ENCODE measurements at regions not wholly inside any gene's neighbourhood (a gene's known extent, or its start where the extent isn't known, plus 50 kb on each side); places are given as distances from the start of the nearest gene placed in this dataset.
"Not testable (repeated sequence)": the region's sequence is repeated elsewhere in the genome, so short reads cannot be mapped to it uniquely, and the experiment has no call there.

DNA sequence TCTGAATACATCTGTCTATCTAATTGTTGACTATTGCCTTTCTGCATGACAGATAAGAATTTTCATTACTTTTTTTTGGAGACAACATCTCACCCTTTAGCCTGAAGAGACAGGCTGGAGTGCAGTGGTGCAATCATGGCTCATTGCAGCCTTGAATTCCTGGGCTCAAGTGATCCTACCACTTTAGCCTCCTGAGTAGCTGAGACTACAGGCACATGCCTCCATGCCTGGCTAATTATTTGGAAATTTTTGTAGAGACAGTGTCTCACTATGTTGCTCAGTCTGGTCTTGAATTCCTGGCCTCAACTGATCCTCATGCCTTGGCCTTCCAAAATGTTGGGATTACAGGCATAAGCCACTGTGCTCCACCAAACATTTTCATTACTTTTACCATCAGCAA lies 99.8 kb upstream of the ELAC2 start:
- H3K4me1 Mint-ChIP-seq, result no peaks in the 10 kb centered on the region
- peaks cover 0 to 4% (median 3%) of the 10 kb centered on the region in 7 donors for H3K9me3 Mint-ChIP-seq
- peaks cover 9 to 12% (median 10%) of the 10 kb centered on the region in 3 donors for H3K27me3 Mint-ChIP-seq
- ATAC-seq (ENCODE audit: low read depth in 2 of 2) (no peak), DNase-seq (no peak)
- H3K36me3 Mint-ChIP-seq, result no peaks in the 10 kb centered on the region
- H3K4me3 Mint-ChIP-seq, result no peak overlapping the region
- H3K27ac Mint-ChIP-seq, result no peak overlapping the region

DNA sequence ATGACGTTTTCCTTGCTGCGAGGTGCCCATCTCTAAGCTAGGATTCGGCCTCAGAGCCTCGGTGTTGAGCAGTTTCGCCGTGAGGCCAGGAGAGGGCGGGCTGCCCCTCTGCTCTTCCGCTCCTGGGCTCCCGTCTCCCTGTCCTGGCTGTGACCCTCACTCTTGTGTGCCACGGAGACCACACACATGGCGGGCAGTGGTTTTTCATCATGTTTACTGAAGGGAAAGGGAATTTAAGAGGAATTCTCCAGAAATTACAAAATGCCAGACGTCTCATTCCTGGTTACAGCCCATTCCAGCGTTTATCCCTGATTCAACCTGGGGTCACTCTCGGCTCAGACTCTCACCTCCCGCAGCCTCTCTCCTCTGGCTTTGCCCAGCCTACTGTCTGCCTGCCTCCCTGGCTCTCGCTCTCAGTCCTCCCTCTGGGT lies 96.8 kb upstream of the ELAC2 start:
- no peak for ATAC-seq (ENCODE audit: low read depth in 2 of 2)

DNA sequence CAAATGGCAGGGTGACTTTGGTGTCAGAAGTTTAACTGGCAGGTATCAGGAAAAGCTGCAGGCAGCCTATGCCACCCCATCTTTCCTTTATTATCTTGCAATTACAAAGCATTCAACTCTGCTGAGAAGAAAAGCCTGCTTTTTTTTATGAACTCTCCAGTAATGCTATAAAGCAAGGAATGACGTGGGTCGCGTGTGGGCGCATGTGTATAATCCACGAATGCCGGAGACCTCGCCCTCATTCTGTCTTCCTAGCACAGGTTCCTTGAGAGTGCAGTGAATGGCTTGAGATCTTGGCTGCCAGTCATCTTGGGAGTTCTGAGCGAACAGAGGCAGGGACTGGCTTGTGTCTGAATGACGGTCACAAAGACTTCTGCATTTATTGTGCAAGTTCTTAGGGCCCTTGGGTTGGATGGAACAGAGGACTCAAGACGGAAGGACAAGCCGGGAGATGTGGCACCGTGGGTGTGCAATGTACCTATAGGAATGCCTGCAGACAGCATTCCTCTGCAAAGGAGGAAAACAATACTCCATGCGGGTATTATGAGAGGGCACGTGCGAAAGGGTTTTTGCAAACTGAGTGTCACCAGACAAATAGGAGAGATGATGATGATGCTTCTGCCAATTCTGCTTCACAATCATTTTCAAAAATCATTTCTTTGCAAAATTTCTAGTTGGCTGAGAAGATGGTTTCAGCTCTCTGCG lies 96.1 kb upstream of the ELAC2 start:
- Mint-ChIP-seq H3K36me3 (no peaks in the 10 kb centered on the region), H3K4me3 (peak overlapping the region in 1 of 8 donors; percentile 25), H3K4me1 (no peaks in the 10 kb centered on the region), H3K9me3 (peaks cover 0 to 3% (median 0%) of the 10 kb centered on the region in 7 donors), H3K27ac (peak overlapping the region in 1 of 6 donors; percentile 47), H3K27me3 (peaks cover 12 to 14% (median 13%) of the 10 kb centered on the region in 3 donors)
- ATAC-seq (ENCODE audit: low read depth in 2 of 2), result no peak
- no peak for DNase-seq

More for the DNA sequence above, 96.8 kb upstream of the ELAC2 start:
- Mint-ChIP-seq H3K36me3 (no peaks in the 10 kb centered on the region), H3K4me1 (no peaks in the 10 kb centered on the region), H3K27me3 (peaks cover 12 to 14% (median 13%) of the 10 kb centered on the region in 3 donors), H3K4me3 (no peak overlapping the region), H3K27ac (no peak overlapping the region), H3K9me3 (peaks cover 0 to 3% (median 0%) of the 10 kb centered on the region in 7 donors)
- DNase-seq, result no peak

DNA sequence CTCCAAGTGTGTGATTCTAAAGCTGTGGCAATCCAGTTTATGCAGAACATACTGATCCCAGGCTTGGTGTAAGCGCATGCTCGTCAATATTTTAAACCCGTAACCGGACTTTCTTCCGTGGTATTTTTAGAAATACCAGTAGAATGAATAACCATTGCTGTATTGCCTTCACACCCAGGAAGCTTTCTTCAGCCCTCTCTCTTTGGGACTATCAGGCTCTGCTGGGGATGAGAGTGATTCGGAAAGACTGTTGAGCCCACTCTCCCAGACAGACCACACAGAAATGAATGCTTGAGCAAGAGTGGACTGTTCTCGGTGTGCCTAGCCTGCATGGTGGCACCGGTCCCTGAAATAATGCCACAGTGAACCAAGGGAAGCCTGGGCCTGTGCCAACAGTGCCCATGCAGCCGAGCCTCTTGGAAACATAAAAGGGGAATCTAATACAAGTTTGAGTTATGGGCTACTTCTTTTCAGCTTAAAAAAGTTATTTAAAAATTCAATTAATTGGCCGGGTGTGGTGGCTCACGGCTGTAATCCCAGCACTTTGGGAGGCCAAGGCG lies 89.9 kb upstream of the ELAC2 start:
- Mint-ChIP-seq H3K36me3 (no peaks in the 10 kb centered on the region), H3K4me1 (no peaks in the 10 kb centered on the region), H3K27me3 (peaks cover 3 to 4% (median 3%) of the 10 kb centered on the region in 3 donors), H3K27ac (no peak overlapping the region), H3K4me3 (no peak overlapping the region), H3K9me3 (peaks cover 0 to 1% (median 0%) of the 10 kb centered on the region in 7 donors)
- DNase-seq (no peak), ATAC-seq (ENCODE audit: low read depth in 2 of 2) (no peak)

DNA sequence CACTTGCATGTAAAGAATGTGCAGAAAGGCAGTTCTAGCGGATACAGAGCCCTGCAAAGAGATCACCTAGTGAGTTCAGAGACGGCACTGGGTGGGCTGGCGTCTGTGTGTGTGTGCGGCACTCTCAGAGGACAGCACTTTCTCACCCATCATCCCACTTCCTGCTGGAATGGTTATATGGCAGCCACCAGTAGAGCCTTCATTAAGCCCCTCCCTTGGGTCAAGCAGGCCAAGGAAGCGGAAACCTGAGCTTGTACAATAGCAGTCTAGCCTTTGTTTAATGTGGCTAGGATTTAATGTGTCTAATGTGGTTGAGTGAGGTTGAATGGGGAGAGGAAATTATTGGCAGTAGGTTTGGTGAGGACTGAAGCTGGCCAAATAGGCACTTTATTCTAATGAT lies 88.3 kb upstream of the ELAC2 start:
- DNase-seq, result no peak
- Mint-ChIP-seq H3K4me1 (no peaks in the 10 kb centered on the region), H3K4me3 (no peak overlapping the region), H3K27me3 (no peaks in the 10 kb centered on the region), H3K27ac (no peak overlapping the region), H3K36me3 (no peaks in the 10 kb centered on the region), H3K9me3 (peaks cover 0 to 8% (median 1%) of the 10 kb centered on the region in 7 donors)
- ATAC-seq (ENCODE audit: low read depth in 2 of 2), result no peak

DNA sequence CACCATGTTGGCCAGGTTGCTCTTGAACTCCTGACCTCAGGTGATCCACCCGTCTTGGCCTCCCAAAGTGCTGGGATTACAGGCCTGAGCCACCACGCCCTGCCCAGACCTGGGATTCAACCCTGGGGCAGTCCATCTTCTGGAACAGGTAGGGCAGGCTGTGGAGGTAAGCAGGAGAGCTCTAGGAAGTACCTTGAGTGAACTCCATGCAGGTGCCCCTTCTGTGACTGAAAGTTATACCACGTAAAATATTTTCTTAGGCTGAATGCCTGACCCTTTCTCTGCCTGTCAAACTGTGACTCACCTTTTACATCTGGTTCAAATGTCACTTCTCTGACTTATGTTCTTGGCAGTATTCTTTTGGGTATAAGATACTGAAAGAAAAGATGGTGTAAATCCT lies 86.7 kb upstream of the ELAC2 start:
- ATAC-seq (ENCODE audit: low read depth in 2 of 2) (no peak), DNase-seq (no peak)
- no peaks in the 10 kb centered on the region for H3K4me1 Mint-ChIP-seq
- H3K27me3 Mint-ChIP-seq, result no peaks in the 10 kb centered on the region
- H3K27ac Mint-ChIP-seq, result no peak overlapping the region
- peaks cover 0 to 8% (median 2%) of the 10 kb centered on the region in 7 donors for H3K9me3 Mint-ChIP-seq
- no peak overlapping the region for H3K4me3 Mint-ChIP-seq
- H3K36me3 Mint-ChIP-seq, result no peaks in the 10 kb centered on the region

DNA sequence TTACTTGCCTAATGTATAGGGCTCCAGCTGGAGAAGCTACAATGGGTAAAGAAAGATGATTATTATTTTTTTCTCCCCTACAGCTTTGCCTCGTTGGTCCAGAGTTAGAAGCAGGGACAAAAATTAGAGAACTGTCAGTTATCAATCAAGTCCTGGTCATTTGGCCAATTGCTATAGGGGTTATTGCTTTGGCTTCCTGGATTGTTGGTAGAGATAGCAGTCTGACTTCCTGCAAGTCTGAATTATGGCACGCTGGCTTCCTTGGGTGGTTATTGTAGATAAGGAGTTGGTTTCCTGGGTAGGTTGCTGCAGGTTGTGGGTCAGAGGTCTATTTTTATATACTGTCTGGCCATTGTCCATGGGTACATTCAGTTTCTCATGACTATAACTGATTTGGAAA lies 84.7 kb upstream of the ELAC2 start:
- no peak overlapping the region for H3K27ac Mint-ChIP-seq
- H3K27me3 Mint-ChIP-seq, result no peaks in the 10 kb centered on the region
- peaks cover 0 to 8% (median 2%) of the 10 kb centered on the region in 7 donors for H3K9me3 Mint-ChIP-seq
- H3K4me1 Mint-ChIP-seq, result no peaks in the 10 kb centered on the region
- no peak overlapping the region for H3K4me3 Mint-ChIP-seq
- ATAC-seq (ENCODE audit: low read depth in 2 of 2) (no peak), DNase-seq (no peak)
- H3K36me3 Mint-ChIP-seq, result no peaks in the 10 kb centered on the region

DNA sequence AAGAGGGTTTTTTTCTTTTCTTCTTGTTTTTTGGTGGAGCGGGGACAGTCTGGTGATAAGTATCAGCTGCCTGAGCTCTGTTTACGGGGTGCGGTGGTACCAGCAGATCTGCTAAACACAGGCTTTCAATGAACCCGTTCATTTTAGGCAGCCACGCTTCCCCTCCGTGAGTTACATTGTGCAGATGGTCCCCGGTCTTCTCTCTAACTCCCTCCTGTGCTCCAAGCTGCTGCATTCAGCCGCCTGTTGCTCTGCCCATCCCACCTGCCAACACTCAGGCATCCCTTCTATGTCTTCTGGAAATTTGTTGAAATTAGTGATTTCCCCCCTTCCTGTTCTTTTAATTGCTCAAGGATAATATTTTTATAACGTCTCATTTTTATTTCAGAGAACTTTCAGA lies 82.1 kb upstream of the ELAC2 start:
- Mint-ChIP-seq H3K4me3 (peak overlapping the region in 1 of 8 donors; percentile 33), H3K27ac (no peak overlapping the region), H3K4me1 (no peaks in the 10 kb centered on the region), H3K27me3 (no peaks in the 10 kb centered on the region), H3K9me3 (peaks cover 0 to 10% (median 5%) of the 10 kb centered on the region in 7 donors), H3K36me3 (no peaks in the 10 kb centered on the region)
- no peak for DNase-seq
- ATAC-seq (ENCODE audit: low read depth in 2 of 2), result no peak

DNA sequence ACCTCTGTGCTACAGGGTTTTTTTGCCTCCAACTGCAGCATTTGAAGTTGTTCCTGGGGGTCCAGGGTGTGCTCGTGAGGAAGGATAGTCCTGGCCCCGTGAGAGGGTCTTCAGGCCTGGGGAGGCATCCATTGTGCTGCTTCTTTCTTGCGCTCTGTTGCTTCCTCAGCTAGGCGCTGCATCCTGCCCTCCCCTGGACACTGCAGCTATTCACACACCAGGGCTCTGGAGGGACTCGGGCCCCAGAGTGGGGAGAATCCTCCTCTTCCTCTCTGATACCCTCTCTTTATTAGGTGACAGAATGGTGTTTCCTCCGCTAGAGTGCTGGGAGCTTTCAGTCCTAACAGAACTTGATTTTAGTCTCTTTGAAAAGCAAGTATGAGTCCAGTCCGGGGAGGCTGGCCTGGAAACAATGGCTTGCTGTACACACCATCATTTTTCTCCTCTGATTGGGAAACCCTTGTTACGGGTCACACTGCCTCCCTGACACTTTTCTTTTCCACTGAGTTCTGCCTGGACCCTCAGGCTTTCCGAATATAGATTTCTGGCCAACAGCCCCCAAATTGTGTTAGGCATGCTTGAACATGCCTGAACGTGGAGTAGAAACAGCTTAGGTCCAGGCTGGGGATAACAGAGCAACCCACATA lies 81.4 kb upstream of the ELAC2 start:
- H3K4me3 Mint-ChIP-seq, result no peak overlapping the region
- no peak overlapping the region for H3K27ac Mint-ChIP-seq
- peaks cover 0 to 10% (median 5%) of the 10 kb centered on the region in 7 donors for H3K9me3 Mint-ChIP-seq
- H3K27me3 Mint-ChIP-seq, result no peaks in the 10 kb centered on the region
- no peak for DNase-seq
- no peaks in the 10 kb centered on the region for H3K36me3 Mint-ChIP-seq
- no peak for ATAC-seq (ENCODE audit: low read depth in 2 of 2)
- H3K4me1 Mint-ChIP-seq, result no peaks in the 10 kb centered on the region

DNA sequence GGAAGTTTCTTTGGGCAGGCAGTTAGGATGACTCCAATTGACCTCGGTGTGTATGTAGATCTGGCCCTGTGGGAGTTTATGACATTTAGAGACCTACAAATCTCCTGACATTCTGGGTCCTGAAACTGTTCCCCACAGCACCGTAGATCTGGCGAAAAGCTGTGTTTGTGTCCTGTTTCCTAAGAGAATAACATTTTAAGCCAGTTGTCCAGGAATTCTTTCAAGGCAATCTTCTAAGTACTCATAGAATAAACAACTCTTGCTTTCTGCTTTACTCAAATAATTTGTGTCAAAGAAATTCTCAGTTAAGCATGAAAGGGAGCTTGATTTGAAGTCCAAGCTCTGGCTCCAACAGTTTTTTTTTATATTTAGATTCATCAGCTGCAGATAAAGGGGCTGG lies 78.5 kb upstream of the ELAC2 start:
- Mint-ChIP-seq H3K4me3 (no peak overlapping the region), H3K27ac (no peak overlapping the region), H3K9me3 (peaks cover 0 to 4% (median 2%) of the 10 kb centered on the region in 7 donors), H3K4me1 (no peaks in the 10 kb centered on the region), H3K27me3 (no peaks in the 10 kb centered on the region), H3K36me3 (no peaks in the 10 kb centered on the region)
- DNase-seq (no peak), ATAC-seq (ENCODE audit: low read depth in 2 of 2) (no peak)

DNA sequence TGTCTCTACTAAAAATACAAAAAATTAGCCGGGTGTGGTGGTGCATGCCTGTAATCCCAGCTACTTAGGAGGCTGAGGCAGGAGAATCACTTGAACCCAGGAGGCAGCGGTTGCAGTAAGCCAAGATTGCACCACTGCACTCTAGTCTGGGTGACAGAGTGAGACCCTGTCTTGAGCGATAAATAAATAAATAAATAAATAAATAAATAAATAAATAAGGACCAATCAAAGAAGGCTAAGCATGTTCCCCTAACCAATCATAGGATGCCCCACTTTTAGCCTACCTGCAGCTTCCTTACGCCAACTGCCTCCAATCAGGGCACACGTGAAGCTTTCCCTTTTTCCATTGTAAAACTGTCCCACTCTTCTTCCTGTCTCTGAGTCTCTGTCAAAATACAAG lies 74.2 kb upstream of the ELAC2 start:
- not testable (repeated sequence) for H3K4me1 Mint-ChIP-seq; H3K4me3 Mint-ChIP-seq; ATAC-seq (ENCODE audit: low read depth in 2 of 2); H3K36me3 Mint-ChIP-seq; DNase-seq; H3K27me3 Mint-ChIP-seq; H3K9me3 Mint-ChIP-seq; H3K27ac Mint-ChIP-seq

DNA sequence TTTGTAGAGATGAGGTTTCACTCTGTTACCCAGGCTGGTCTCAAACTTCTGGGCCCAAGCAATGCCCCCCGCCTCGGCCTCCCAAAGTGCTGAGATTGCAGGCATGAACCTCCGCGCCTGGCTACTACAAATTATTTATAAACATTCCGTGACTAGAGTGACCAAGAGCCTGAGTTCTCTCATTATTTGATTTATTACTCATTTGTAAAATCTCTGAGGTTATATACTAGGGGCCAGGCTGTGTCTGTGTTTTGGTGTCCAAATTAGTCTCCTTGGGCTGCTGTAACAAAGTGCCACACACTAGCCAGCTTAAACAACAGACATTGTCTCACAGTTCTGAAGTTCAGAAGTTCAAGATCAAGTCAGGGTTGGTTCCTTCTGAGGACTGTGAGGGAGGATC lies 70.8 kb upstream of the ELAC2 start:
- H3K4me1 Mint-ChIP-seq, result peaks cover 0 to 7% (median 0%) of the 10 kb centered on the region in 3 donors
- DNase-seq (no peak), ATAC-seq (ENCODE audit: low read depth in 2 of 2) (no peak)
- peaks cover 4 to 7% (median 5%) of the 10 kb centered on the region in 3 donors for H3K27me3 Mint-ChIP-seq
- H3K9me3 Mint-ChIP-seq, result peaks cover 0 to 9% (median 0%) of the 10 kb centered on the region in 7 donors
- H3K27ac Mint-ChIP-seq, result no peak overlapping the region
- H3K4me3 Mint-ChIP-seq, result no peak overlapping the region
- no peaks in the 10 kb centered on the region for H3K36me3 Mint-ChIP-seq

DNA sequence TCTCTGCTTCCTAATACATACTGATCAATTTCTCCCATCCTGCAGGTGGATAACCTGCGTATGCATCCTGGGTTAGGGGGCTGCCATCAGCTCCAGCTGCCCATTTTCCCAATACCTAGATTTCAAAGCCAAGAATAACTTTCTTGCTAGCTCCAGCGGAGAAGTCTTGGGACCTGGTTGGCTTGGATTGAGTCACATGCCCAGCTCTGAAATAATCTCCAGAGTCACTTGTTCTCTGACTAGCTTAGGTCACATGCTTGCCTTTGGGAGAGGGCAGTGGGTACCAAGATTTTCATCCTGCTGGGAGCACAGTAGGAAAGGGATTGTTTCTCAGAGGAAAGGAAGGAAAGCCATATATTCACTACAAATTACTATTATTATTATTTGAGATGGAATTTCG lies 70.0 kb upstream of the ELAC2 start:
- no peak overlapping the region for H3K27ac Mint-ChIP-seq
- H3K4me1 Mint-ChIP-seq, result peaks cover 0 to 7% (median 0%) of the 10 kb centered on the region in 3 donors
- ATAC-seq (ENCODE audit: low read depth in 2 of 2) (no peak), DNase-seq (no peak)
- no peak overlapping the region for H3K4me3 Mint-ChIP-seq
- peaks cover 4 to 7% (median 5%) of the 10 kb centered on the region in 3 donors for H3K27me3 Mint-ChIP-seq
- no peaks in the 10 kb centered on the region for H3K36me3 Mint-ChIP-seq
- H3K9me3 Mint-ChIP-seq, result peaks cover 0 to 9% (median 2%) of the 10 kb centered on the region in 7 donors

Measured in naive B cell (primary cell).